NOMO-1 treated with DMSO at 0.1 percent for 48 hours (cell line): ENCODE measurements at regions not wholly inside any gene's neighbourhood (a gene's known extent, or its start where the extent isn't known, plus 50 kb on each side); places are given as distances from the start of the nearest gene placed in this dataset.

Source experiments
- DNase-seq: peaks from one replicate; lab custom pipeline; 2025; ENCODE audit not compliant: unreplicated experiment; lab: John Stamatoyannopoulos, UW

GRCh38 chr1:90561103-90561783 lies 155.9 kb downstream of the BARHL2 start:
- no peak for DNase-seq

GRCh38 chr1:90558754-90559378 lies 158.2 kb downstream of the BARHL2 start:
- no peak for DNase-seq

GRCh38 chr1:90558126-90558525 lies 159.0 kb downstream of the BARHL2 start:
- no peak for DNase-seq

DNA sequence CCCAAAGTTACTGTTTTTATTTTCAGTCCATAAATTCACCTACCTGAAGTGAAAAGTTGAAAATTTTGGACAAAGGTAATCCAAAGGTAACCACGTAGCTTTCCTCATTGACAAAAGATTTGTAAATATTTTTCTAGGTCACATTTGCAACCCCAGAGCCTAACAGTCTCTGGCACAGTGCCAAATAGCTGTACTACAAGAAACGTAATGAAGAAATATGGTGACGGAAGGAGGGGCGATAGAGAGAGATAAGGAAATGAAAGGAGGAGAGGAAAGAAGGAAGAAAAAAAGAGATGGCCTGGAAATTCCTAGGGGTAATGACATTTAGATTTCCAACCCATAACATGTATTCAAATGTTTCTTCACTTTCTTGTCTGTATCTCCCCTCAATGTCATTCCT lies 159.4 kb downstream of the BARHL2 start:
- DNase-seq: no peak

- no peak for DNase-seq
Measured at GRCh38 chr1:90550626-90551406, 166.3 kb downstream of the BARHL2 start.

GRCh38 chr1:90544356-90544755 lies 172.7 kb downstream of the BARHL2 start:
- DNase-seq: no peak

GRCh38 chr1:90537606-90538362 lies 179.3 kb downstream of the BARHL2 start:
- no peak for DNase-seq

- DNase-seq: no peak
Measured at GRCh38 chr1:90534663-90535295, 182.3 kb downstream of the BARHL2 start.

DNA sequence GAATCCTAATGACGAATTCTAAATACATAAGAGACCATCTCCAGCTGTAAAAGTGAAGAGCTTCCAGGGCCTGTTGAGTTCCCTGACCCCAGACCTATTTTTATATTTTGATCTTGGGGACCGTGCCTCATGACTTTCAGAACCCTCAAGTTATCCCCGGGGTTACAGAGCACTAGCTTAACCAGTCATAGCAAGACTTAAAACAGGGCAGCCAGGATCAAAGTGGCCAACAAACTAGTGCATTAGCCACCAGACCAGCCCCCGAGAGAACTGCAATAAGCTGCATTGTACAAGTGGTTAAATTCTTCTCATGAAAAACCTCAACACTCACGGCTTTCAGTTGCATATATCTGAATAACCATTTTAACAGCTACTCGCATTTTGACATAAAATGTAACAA lies 183.0 kb downstream of the BARHL2 start:
- no peak for DNase-seq

DNA sequence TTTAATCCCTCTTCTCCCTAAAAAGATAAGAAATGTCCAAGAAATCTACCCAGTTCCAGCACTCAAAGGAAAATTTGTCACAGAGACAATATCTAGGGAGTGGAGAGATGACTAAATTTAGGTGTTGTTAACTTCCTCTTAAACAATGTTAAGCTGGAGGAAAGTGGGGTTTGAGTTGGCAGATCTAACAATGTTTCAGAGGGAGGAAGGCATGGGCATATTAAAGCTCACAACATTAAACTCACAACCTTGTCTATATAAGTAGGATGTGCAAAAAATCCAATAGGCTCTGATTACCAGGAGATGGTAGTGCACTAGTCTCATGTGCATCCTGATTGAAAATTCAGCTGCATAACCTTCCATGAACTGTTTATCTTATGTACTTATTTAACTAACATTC lies 190.1 kb downstream of the BARHL2 start:
- no peak for DNase-seq

GRCh38 chr1:90522432-90522831 lies 194.7 kb downstream of the BARHL2 start:
- no peak for DNase-seq

DNA sequence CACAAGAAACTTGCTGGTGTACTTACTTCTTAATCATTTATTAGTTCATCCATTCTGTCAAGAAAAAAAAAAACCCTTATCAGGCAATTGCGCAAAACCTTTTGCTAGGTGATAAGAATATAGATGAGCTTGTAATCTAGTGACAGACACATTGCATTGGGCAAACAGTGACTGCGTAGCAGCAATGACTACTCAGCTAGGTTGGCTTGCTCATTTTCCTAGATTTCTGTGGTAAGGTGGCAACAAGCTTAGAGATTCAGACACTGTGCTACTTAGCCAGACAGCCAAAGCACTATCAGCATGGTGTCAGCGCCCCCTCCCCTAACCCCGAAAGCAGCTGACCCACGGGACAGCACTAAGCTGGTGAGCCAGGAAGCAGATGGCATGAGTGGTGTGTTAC lies 203.1 kb downstream of the BARHL2 start:
- DNase-seq: no peak

DNA sequence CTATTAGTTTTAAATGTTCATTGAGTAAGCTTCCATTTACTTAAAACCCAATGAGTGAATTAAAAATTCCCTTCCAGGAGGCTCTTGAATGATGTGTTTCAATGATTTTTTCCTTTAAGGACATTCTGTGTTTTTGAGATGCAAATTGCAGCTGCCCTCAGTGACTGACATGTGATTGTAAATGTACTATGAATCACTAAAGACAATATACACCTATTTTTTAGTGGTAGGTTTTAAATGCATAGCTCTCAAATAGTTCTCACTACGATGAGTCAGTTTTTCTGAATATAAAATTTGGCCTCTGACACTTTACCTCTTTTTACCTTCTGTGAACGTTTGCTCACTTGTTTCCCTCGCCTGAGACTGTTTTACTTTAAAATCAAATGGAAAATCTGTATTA lies 204.7 kb downstream of the BARHL2 start:
- DNase-seq: no peak

- no peak for DNase-seq
Measured at GRCh38 chr1:90510143-90510542, 207.0 kb downstream of the BARHL2 start.

GRCh38 chr1:90509225-90510048 lies 207.7 kb downstream of the BARHL2 start:
- DNase-seq: no peak

DNA sequence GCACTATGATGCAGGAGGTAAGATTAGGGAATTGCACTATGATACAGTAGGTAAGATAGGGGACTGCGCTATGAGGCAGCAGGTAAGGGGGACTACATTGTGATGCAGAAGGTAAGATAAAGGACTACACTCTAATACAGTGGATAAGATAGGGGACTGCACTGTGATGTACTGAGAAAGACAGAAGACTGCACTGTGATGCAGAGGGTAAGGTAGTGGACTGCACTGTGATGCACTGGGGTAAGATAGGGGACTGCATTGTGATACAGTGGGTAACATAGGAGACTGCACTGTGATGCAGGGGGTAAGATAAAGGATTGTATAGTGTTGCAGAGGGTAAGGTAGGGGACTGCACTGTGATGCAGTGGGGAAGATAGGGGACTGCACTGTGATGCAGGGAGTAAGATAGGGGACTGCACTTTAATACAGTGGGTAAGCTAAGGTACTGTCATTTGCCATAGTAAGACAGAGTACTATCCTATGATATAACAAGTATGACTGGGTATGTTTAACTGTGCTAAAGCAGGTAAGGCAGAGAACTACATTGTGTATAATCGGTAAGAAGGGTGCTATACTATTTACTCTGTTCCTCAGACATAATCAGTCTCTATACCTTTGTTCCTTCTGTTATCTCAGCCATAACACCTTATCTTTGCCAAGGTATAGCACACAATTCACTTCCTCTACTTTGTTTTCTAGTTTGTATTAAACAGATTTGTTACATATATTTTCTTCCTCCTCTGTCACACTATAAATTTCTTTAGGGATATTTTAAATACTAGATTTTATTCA lies 208.5 kb downstream of the BARHL2 start:
- no peak for DNase-seq

DNA sequence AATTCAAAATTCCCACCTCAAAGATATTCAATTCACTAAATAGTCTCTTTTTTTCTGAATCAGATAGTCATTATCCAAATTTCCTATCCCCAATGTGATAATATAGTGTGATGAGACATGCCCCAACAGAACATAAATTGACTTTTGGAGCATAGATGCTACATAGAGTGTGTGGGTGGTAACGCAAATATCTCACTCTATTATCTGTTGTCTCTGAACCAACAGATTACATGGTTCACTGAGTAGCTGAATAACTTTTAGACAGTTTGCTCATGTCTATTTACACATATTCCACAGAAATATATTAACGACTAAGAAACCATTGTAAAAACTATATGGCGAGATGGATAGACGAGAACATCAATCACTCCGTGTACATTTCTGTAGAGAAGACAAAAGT lies 209.9 kb downstream of the BARHL2 start:
- no peak for DNase-seq

DNA sequence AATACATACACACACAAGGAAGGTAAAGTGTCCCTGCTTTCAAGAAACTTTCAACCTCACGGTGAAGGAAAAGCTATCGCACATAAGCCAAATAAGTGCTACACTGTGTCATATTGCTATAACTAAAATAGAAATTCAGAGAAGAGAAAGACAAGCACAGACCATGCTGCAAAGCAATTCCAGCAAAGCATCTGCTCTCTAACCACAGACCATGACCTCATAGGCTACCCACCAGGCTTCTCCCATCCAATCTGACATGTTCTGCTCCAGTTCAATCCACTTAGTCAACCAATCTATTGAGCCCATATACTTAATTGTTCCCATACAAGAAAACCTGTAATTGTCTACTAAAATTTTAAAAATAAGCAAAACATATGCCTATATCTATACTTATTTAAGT lies 211.3 kb downstream of the BARHL2 start:
- DNase-seq: no peak

DNA sequence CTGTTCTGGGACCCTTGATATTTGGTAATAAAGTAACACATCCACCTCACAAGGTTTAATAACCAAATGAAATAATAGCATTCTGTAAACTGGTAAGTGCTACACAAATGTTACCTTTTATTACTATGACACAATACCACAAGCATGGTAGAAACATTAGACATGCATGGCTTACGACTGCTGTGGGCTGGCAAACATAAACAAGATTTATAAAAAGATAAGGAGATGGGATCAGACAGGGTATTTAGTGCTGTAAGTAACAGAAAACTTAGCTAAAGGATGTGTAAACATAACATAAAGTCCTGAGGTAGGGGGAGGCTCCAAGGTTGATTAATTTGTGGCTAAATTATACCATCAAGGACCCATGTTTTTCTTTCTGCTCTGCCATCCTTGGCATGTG lies 212.6 kb downstream of the BARHL2 start:
- DNase-seq: no peak
